HepG2 (cell line): ENCODE measurements at regions not wholly inside any gene's neighbourhood (a gene's known extent, or its start where the extent isn't known, plus 50 kb on each side); places are given as distances from the start of the nearest gene placed in this dataset.

ENCODE experiments used
- ATAC-seq: fragments of 200-7000 bp; cut with Tn5 transposase; 3 replicates; pipeline ENCODE4 v1.9.1; 2020; ENCODE audit warnings: mild to moderate bottlenecking, moderate library complexity
- BruUV-seq: library from RNA; stranded (reverse); fragments of 400-500 nt; replicated peaks from 2 replicates; lab custom pipeline; 2021; lab: Mats Ljungman, UMichigan
- CTCF ChIA-PET: fragments of 300-600 bp; formaldehyde crosslinking; extraction: SDS; loops from one replicate; lab custom pipeline; 2021; ENCODE audit warnings: low total read pairs, inconsistent platforms, low intra/inter-chr PET ratio; lab: Yijun Ruan, JAX
- POLR2A ChIA-PET: fragments of 350-600 bp; sonication (Branson Sonifier 250); formaldehyde crosslinking; loops from one replicate; lab custom pipeline; 2020; ENCODE audit warnings: antibody characterized with exemption, inconsistent platforms; lab: Yijun Ruan, JAX
- DNase-seq: peaks from one replicate; pipeline ENCODE4 v3.0.0-alpha.2; 2015; ENCODE audit warnings: low spot score
- FAIRE-seq: peaks from 3 replicates; lab custom pipeline; 2011; peaks lifted over from hg19 to GRCh38; lab: Jason Lieb, UNC
- H2AFZ ChIP-seq: one replicate; pipeline ENCODE4 v1.6.1; 2011; ENCODE audit warnings: low read length, inconsistent platforms
- H3K27ac ChIP-seq: fragments of 300-600 bp; 3 replicates; pipeline ENCODE4 v1.8.0; 2011; ENCODE audit warnings: mixed run types, mild to moderate bottlenecking, mixed read lengths, low read length, inconsistent platforms; ENCODE audit not compliant: insufficient read depth; ENCODE audit errors: extremely low read length
- H3K27me3 ChIP-seq, 2 experiments: fragments of 200-600 bp in 1 of 2; 2 replicates in 1 of 2; 3 replicates in 1 of 2; pipeline versions ENCODE4 v1.6.0 to v1.8.0; 2011; ENCODE audit warnings: low read length in 2 of 2, mild to moderate bottlenecking in 2 of 2, moderate library complexity in 2 of 2, inconsistent platforms in 1 of 2; ENCODE audit not compliant: insufficient read depth in 2 of 2, control insufficient read depth in 1 of 2
- H3K36me3 ChIP-seq, 2 experiments: fragments of 200-600 bp in 1 of 2; replicated peaks in 1 of 2; 2 replicates in 1 of 2; 3 replicates in 1 of 2; pipeline versions ENCODE4 v1.5.1 to v1.8.0; 2011; ENCODE audit warnings: low read length in 2 of 2, inconsistent platforms in 1 of 2; ENCODE audit not compliant: insufficient read depth in 2 of 2, control insufficient read depth in 1 of 2
- H3K4me1 ChIP-seq: 2 replicates; pipeline ENCODE4 v1.5.1; 2012; ENCODE audit warnings: low read length, inconsistent platforms; ENCODE audit not compliant: insufficient read depth
- H3K4me2 ChIP-seq: 2 replicates; pipeline ENCODE4 v1.6.0; 2011; ENCODE audit warnings: low read depth, low read length, inconsistent platforms
- H3K4me3 ChIP-seq, 3 experiments: fragments of 200-600 bp in 1 of 3; sonication (generic), shearing (Covaris generic) in 1 of 3; replicated peaks in 1 of 3; 2 replicates each; pipeline ENCODE4 v1.5.1; 2011 to 2016; ENCODE audit warnings: low read length in 3 of 3, inconsistent platforms in 2 of 3, low read depth in 2 of 3, mild to moderate bottlenecking in 2 of 3, control low read depth in 1 of 3, mixed read lengths in 1 of 3; ENCODE audit not compliant: insufficient read depth in 1 of 3
- H3K79me2 ChIP-seq: one replicate; pipeline ENCODE4 v1.6.1; 2011; ENCODE audit warnings: low read length, inconsistent platforms; ENCODE audit not compliant: insufficient read depth
- H3K9ac ChIP-seq: 2 replicates; pipeline ENCODE4 v1.6.0; 2011; ENCODE audit warnings: mild to moderate bottlenecking, low read depth, low read length, inconsistent platforms; ENCODE audit not compliant: insufficient read depth
- H3K9me3 ChIP-seq: 2 replicates; pipeline ENCODE4 v1.5.1; 2012; ENCODE audit warnings: mild to moderate bottlenecking, low read length
- H4K20me1 ChIP-seq: 2 replicates; pipeline ENCODE4 v1.6.0; 2011; ENCODE audit warnings: inconsistent platforms, mild to moderate bottlenecking, low read length, moderate library complexity; ENCODE audit not compliant: insufficient read depth
- ETV6 ChIP-seq: sonication (generic); formaldehyde crosslinking; conservative IDR thresholded peaks from 2 replicates; pipeline ENCODE4 v1.4.0; 2020; ENCODE audit warnings: missing genetic modification reagents
- GABPA ChIP-seq, 2 experiments: IDR thresholded peaks; 2 replicates each; pipeline ENCODE4 v1.6.1; 2011 to 2016; ENCODE audit warnings: low read depth in 2 of 2, low read length in 1 of 2, missing biosample characterization in 1 of 2, missing genetic modification characterization in 1 of 2
- RNF2 ChIP-seq: fragments of 450-650 bp; conservative IDR thresholded peaks from 2 replicates; pipeline ENCODE4 v1.6.1; 2016; ENCODE audit warnings: low read depth
- SP140L ChIP-seq: sonication (generic); formaldehyde crosslinking; IDR thresholded peaks from 2 replicates; pipeline ENCODE4 v1.4.0; 2020; ENCODE audit warnings: missing genetic modification reagents, borderline replicate concordance
- SRY ChIP-seq: sonication (generic); formaldehyde crosslinking; IDR thresholded peaks from 2 replicates; pipeline ENCODE4 v1.8.0; 2022; ENCODE audit warnings: mild to moderate bottlenecking, missing genetic modification reagents
- WGBS: methylation state at CpG from one replicate; pipeline ENCODE4 v1.1.6; 2017; ENCODE audit warnings: low lambda C conversion rate; 5-methylcytosine and 5-hydroxymethylcytosine counted together
- in situ Hi-C: cut with HindIII; loops from 2 replicates; pipeline ENCODE4 v1.10.0; 2017; ENCODE audit warnings: low pct_unique_long_range_greater_than_20kb; ENCODE audit not compliant: extremely low pct_ligation_motif_present
- intact Hi-C: fragments of 100-400 bp; cut with micrococcal nuclease; formaldehyde crosslinking; loops from one replicate; pipeline ENCODE4 v1.10.0; 2022; ENCODE audit not compliant: unreplicated experiment
- TF ChIP-seq, protein P1 (sequence below): IDR thresholded peaks from 2 replicates; pipeline ENCODE4 v1.6.1; 2016; ENCODE audit warnings: mild to moderate bottlenecking
- TF ChIP-seq, protein P2 (sequence below): sonication (generic); formaldehyde crosslinking; IDR thresholded peaks from 2 replicates; pipeline ENCODE4 v1.4.0; 2020; ENCODE audit warnings: low read depth, mild to moderate bottlenecking, missing genetic modification reagents
- TF ChIP-seq, protein P3 (sequence below), 2 experiments: sonication (generic) in 1 of 2; formaldehyde crosslinking in 1 of 2; IDR thresholded peaks; 2 replicates each; pipeline versions ENCODE4 v1.5.1 to v1.6.1; 2011 to 2020; ENCODE audit warnings: borderline replicate concordance in 1 of 2, low read depth in 1 of 2, low read length in 1 of 2, mild to moderate bottlenecking in 1 of 2, missing genetic modification reagents in 1 of 2, moderate library complexity in 1 of 2
- TF ChIP-seq, protein P4 (sequence below): sonication (generic); formaldehyde crosslinking; IDR thresholded peaks from 2 replicates; pipeline ENCODE4 v1.8.0; 2022; ENCODE audit warnings: missing genetic modification reagents, mild to moderate bottlenecking, inconsistent platforms, borderline replicate concordance

DNA sequence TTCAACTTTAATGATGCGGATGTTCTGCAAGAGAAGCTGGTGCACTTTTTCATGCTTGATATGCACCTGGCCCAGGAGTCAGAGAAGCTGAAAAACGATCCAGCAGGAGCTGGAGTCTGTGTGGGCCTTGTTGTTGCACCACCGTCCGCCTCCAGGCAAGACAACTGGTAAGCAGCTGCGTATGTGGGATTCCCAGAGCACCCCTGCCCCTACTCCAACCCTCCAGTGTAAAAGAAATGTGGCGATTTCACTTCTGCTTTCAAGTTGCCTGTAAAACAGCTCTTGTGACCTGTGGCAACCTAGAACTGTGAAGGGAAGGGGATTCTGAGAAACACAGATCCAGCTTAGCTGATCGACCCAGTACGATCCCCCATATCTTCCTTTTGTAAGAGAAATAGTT is 154.1 kb upstream of the PELI2 start:
- TF ChIP-seq, protein P1, sequence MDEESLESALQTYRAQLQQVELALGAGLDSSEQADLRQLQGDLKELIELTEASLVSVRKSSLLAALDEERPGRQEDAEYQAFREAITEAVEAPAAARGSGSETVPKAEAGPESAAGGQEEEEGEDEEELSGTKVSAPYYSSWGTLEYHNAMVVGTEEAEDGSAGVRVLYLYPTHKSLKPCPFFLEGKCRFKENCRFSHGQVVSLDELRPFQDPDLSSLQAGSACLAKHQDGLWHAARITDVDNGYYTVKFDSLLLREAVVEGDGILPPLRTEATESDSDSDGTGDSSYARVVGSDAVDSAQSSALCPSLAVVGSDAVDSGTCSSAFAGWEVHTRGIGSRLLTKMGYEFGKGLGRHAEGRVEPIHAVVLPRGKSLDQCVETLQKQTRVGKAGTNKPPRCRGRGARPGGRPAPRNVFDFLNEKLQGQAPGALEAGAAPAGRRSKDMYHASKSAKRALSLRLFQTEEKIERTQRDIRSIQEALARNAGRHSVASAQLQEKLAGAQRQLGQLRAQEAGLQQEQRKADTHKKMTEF (CRISPR knock-in tag) = no peak
- TF ChIP-seq, protein P2, sequence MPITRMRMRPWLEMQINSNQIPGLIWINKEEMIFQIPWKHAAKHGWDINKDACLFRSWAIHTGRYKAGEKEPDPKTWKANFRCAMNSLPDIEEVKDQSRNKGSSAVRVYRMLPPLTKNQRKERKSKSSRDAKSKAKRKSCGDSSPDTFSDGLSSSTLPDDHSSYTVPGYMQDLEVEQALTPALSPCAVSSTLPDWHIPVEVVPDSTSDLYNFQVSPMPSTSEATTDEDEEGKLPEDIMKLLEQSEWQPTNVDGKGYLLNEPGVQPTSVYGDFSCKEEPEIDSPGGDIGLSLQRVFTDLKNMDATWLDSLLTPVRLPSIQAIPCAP (CRISPR knock-in tag) = no peak
- Histone ChIP-seq H3K4me2 (no peak overlapping the region), H3K79me2 (no peaks in the 10 kb centered on the region), H3K36me3 (no peaks in the 10 kb centered on the region), H3K4me1 (no peaks in the 10 kb centered on the region), H3K27ac (no peak overlapping the region), H2AFZ (no peak overlapping the region), H3K27me3 (peaks cover 0 to 2% of the 10 kb centered on the region in 2 experiments; a peak in 2 of 5 replicates), H4K20me1 (no peaks in the 10 kb centered on the region), H3K4me3 (no peak overlapping the region), H3K9me3 (no peaks in the 10 kb centered on the region), H3K9ac (no peak overlapping the region)
- intact Hi-C loops = no loop called here
- ChIA-PET POLR2A (no interaction called here), CTCF (no interaction called here)
- DNase-seq (no peak), FAIRE-seq (no peak), ATAC-seq (no peak)
- in situ Hi-C loops = no loop called here
- BruUV-seq = no TSS peak
- 22% methylated on average over 4 of the region's 8 CpGs for WGBS

DNA sequence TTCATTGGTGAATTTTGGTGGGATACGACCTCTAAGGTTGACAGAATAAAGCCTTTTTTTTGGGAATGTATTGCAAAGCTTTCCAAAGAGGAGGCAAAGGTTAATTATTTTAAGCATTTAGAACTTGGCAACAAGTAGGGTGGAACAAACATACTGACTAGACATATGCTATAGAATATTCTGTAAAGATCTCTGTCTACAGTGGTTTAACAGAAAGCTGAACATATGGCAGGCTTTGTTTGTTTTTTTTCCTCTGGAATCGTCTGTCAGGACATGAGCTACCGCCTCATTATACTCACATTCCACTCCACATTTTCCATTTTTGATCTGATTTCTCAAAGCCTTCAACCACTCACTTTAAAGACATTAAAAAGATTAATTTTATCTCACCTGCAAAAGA is 153.4 kb upstream of the PELI2 start:
- H3K36me3 ChIP-seq = no peaks in the 10 kb centered on the region
- DNase-seq (no peak), ATAC-seq (no peak), FAIRE-seq (no peak)
- H2AFZ ChIP-seq = no peak overlapping the region
- no TSS peak for BruUV-seq
- H3K27ac ChIP-seq = no peak overlapping the region
- no peaks in the 10 kb centered on the region for H3K4me1 ChIP-seq
- H3K9me3 ChIP-seq = no peaks in the 10 kb centered on the region
- in situ Hi-C loops = no loop called here
- H3K4me3 ChIP-seq = no peak overlapping the region
- peaks cover 0 to 2% of the 10 kb centered on the region in 2 experiments; a peak in 2 of 5 replicates for H3K27me3 ChIP-seq
- intact Hi-C loops = no loop called here
- no peak overlapping the region for H3K4me2 ChIP-seq
- no peaks in the 10 kb centered on the region for H3K79me2 ChIP-seq
- ChIA-PET CTCF (no interaction called here), POLR2A (no interaction called here)
- no peak overlapping the region for H3K9ac ChIP-seq
- WGBS = 7% methylated on average over 3 of the region's 3 CpGs
- H4K20me1 ChIP-seq = no peaks in the 10 kb centered on the region
- TF ChIP-seq, protein P3, sequence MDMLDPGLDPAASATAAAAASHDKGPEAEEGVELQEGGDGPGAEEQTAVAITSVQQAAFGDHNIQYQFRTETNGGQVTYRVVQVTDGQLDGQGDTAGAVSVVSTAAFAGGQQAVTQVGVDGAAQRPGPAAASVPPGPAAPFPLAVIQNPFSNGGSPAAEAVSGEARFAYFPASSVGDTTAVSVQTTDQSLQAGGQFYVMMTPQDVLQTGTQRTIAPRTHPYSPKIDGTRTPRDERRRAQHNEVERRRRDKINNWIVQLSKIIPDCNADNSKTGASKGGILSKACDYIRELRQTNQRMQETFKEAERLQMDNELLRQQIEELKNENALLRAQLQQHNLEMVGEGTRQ (IDR thresholded peaks at IDR 0.05; ENCODE audit: low read depth, low read length) = no peak
- TF ChIP-seq, protein P3 (CRISPR knock-in tag; IDR thresholded peaks at IDR 0.05; ENCODE audit: borderline replicate concordance) = no peak
- TF ChIP-seq GABPA (IDR thresholded peaks at IDR 0.05; ENCODE audit: low read depth, low read length) = no peak
- no peak for TF ChIP-seq GABPA (CRISPR knock-in tag; IDR thresholded peaks at IDR 0.05; ENCODE audit: low read depth)
- TF ChIP-seq SP140L (CRISPR knock-in tag) = no peak
- TF ChIP-seq, protein P4, sequence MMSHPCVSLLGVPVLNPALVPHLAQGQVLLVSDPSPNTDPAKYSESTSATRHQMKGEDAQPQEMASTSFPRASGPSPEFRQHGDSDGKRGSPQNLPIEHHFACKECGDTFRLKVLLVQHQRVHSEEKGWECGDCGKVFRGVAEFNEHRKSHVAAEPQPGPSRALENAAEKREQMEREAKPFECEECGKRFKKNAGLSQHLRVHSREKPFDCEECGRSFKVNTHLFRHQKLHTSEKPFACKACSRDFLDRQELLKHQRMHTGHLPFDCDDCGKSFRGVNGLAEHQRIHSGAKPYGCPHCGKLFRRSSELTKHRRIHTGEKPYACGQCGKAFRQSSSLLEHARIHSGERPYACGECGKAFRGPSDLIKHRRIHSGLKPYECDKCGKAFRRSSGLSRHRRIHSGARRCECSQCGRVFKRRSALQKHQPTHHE (CRISPR knock-in tag) = no peak
- no peak for TF ChIP-seq SRY
- TF ChIP-seq RNF2 = no peak
- TF ChIP-seq ETV6 (CRISPR knock-in tag) = no peak
